ENCODE measurements at regions not wholly inside any gene's neighbourhood (a gene's known extent, or its start where the extent isn't known, plus 50 kb on each side); places are given as distances from the start of the nearest gene placed in this dataset.

GRCh38 chr5:86814907-86815306 is 197.2 kb downstream of the COX7C start:
- Histone ChIP-seq H3K27ac (replicated peaks) (no peak overlapping the region), H3K27me3 (ENCODE audit: insufficient read depth, poor library complexity, severe bottlenecking) (no peaks in the 10 kb centered on the region), H3K4me3 (replicated peaks; ENCODE audit: insufficient read depth, low read length) (no peak overlapping the region)
- no peak for TF ChIP-seq SPI1 (IDR thresholded peaks at IDR 0.05; ENCODE audit: borderline replicate concordance, low read depth)
- no peak for TF ChIP-seq POLR2AphosphoS5 (IDR thresholded peaks at IDR 0.05; ENCODE audit: low read depth)
- no peak for TF ChIP-seq GABPA (IDR thresholded peaks at IDR 0.05; ENCODE audit: low read depth)
- TF ChIP-seq, protein P1, sequence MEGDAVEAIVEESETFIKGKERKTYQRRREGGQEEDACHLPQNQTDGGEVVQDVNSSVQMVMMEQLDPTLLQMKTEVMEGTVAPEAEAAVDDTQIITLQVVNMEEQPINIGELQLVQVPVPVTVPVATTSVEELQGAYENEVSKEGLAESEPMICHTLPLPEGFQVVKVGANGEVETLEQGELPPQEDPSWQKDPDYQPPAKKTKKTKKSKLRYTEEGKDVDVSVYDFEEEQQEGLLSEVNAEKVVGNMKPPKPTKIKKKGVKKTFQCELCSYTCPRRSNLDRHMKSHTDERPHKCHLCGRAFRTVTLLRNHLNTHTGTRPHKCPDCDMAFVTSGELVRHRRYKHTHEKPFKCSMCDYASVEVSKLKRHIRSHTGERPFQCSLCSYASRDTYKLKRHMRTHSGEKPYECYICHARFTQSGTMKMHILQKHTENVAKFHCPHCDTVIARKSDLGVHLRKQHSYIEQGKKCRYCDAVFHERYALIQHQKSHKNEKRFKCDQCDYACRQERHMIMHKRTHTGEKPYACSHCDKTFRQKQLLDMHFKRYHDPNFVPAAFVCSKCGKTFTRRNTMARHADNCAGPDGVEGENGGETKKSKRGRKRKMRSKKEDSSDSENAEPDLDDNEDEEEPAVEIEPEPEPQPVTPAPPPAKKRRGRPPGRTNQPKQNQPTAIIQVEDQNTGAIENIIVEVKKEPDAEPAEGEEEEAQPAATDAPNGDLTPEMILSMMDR (IDR thresholded peaks at IDR 0.05; ENCODE audit: insufficient read depth, low read length): no peak
- TF ChIP-seq REST (IDR thresholded peaks at IDR 0.05; ENCODE audit: insufficient replicate concordance, low read depth): no peak
- no peak for DNase-seq (ENCODE audit: low read depth in 1 of 2, low spot score in 1 of 2)

DNA sequence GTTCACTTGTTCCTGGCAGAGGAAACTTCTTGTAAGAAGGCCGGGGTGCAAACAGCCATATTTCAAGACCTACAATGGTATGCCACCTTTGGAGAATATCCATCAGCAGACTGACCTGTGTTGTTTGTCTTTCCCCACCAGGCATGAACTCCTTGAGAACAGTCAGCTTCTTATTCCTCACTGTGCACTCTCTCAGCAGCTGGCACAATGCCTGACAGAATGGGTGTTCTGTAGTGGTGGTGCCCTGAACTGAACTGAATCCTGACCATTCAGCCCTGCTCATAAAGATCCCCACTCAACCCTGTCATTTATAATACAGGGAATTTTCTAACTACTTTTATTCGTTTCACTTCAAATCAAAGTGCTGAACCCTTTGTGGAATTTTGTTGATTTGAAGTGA is 206.9 kb downstream of the COX7C start:
- H3K4me3 ChIP-seq (replicated peaks; ENCODE audit: insufficient read depth, low read length): no peak overlapping the region
- DNase-seq (ENCODE audit: low read depth in 1 of 2, low spot score in 1 of 2): no peak

GRCh38 chr5:86831128-86831527 is 213.4 kb downstream of the COX7C start:
- Histone ChIP-seq H3K4me3 (replicated peaks; ENCODE audit: insufficient read depth, low read length) (no peak overlapping the region), H3K27ac (replicated peaks) (no peak overlapping the region), H3K27me3 (ENCODE audit: insufficient read depth, poor library complexity, severe bottlenecking) (no peaks in the 10 kb centered on the region)
- DNase-seq (ENCODE audit: low read depth in 1 of 2, low spot score in 1 of 2): no peak
- TF ChIP-seq GABPA (IDR thresholded peaks at IDR 0.05; ENCODE audit: low read depth) (no peak), SPI1 (IDR thresholded peaks at IDR 0.05; ENCODE audit: borderline replicate concordance, low read depth) (no peak), REST (IDR thresholded peaks at IDR 0.05; ENCODE audit: insufficient replicate concordance, low read depth) (no peak), POLR2AphosphoS5 (IDR thresholded peaks at IDR 0.05; ENCODE audit: low read depth) (no peak)
- TF ChIP-seq, protein P1 (IDR thresholded peaks at IDR 0.05; ENCODE audit: insufficient read depth, low read length): no peak

More for the DNA sequence above, 206.9 kb downstream of the COX7C start:
- TF ChIP-seq SPI1 (IDR thresholded peaks at IDR 0.05; ENCODE audit: borderline replicate concordance, low read depth) (no peak), REST (IDR thresholded peaks at IDR 0.05; ENCODE audit: insufficient replicate concordance, low read depth) (no peak), GABPA (IDR thresholded peaks at IDR 0.05; ENCODE audit: low read depth) (no peak), POLR2AphosphoS5 (IDR thresholded peaks at IDR 0.05; ENCODE audit: low read depth) (no peak)
- TF ChIP-seq, protein P1 (IDR thresholded peaks at IDR 0.05; ENCODE audit: insufficient read depth, low read length): no peak
- Histone ChIP-seq H3K27me3 (ENCODE audit: insufficient read depth, poor library complexity, severe bottlenecking) (no peaks in the 10 kb centered on the region), H3K27ac (replicated peaks) (no peak overlapping the region)

Measured in HL-60 (cell line).